GM19328 (cell line): ENCODE measurements at regions not wholly inside any gene's neighbourhood (a gene's known extent, or its start where the extent isn't known, plus 50 kb on each side); places are given as distances from the start of the nearest gene placed in this dataset.

Experiments used
- ATAC-seq: cut with Tn5 transposase; IDR thresholded peaks from one replicate; pipeline ENCODE4 v1.9.1; 2021; ENCODE audit warnings: mild to moderate bottlenecking, moderate library complexity; ENCODE audit not compliant: unreplicated experiment

GRCh38 chr5:93076096-93076495 lies 504.9 kb downstream of the NR2F1-AS1 start:
- ATAC-seq: no peak

GRCh38 chr5:93073547-93073946 lies 507.5 kb downstream of the NR2F1-AS1 start:
- no peak for ATAC-seq

- no peak for ATAC-seq
Observed at GRCh38 chr5:93072831-93073459, 508.1 kb downstream of the NR2F1-AS1 start.

- ATAC-seq: no peak
Observed at GRCh38 chr5:93071710-93072109, 509.3 kb downstream of the NR2F1-AS1 start.

GRCh38 chr5:93070938-93071337 lies 510.1 kb downstream of the NR2F1-AS1 start:
- no peak for ATAC-seq

- ATAC-seq: no peak
Observed at GRCh38 chr5:93069276-93069675, 511.7 kb downstream of the NR2F1-AS1 start.

GRCh38 chr5:93062548-93062947 lies 518.5 kb downstream of the NR2F1-AS1 start:
- ATAC-seq: no peak

- no peak for ATAC-seq
Observed at GRCh38 chr5:93058309-93058708, 522.7 kb downstream of the NR2F1-AS1 start.

- ATAC-seq: no peak
Observed at GRCh38 chr5:93057311-93057710, 523.7 kb downstream of the NR2F1-AS1 start.

- no peak for ATAC-seq
Observed at GRCh38 chr5:93055971-93056370, 525.0 kb downstream of the NR2F1-AS1 start.

GRCh38 chr5:93055561-93055960 lies 525.5 kb downstream of the NR2F1-AS1 start:
- no peak for ATAC-seq

- ATAC-seq: no peak
Observed at GRCh38 chr5:93054424-93055163, 526.4 kb downstream of the NR2F1-AS1 start.

GRCh38 chr5:93053825-93054224 lies 527.2 kb downstream of the NR2F1-AS1 start:
- ATAC-seq: no peak

- no peak for ATAC-seq
Observed at GRCh38 chr5:93048858-93049257, 532.2 kb downstream of the NR2F1-AS1 start.

- no peak for ATAC-seq
Observed at GRCh38 chr5:93044859-93045666, 536.0 kb downstream of the NR2F1-AS1 start.

- no peak for ATAC-seq
Observed at GRCh38 chr5:93039888-93040287, 541.1 kb downstream of the NR2F1-AS1 start.

- no peak for ATAC-seq
Observed at GRCh38 chr5:93034621-93035590, 546.1 kb downstream of the NR2F1-AS1 start.

- no peak for ATAC-seq
Observed at GRCh38 chr5:93022796-93023447, 558.1 kb downstream of the NR2F1-AS1 start.

- no peak for ATAC-seq
Observed at GRCh38 chr5:93022211-93022610, 558.8 kb downstream of the NR2F1-AS1 start.

GRCh38 chr5:93019896-93020295 lies 561.1 kb downstream of the NR2F1-AS1 start:
- ATAC-seq: no peak
